SK-N-MC (cell line): ENCODE measurements at regions not wholly inside any gene's neighbourhood (a gene's known extent, or its start where the extent isn't known, plus 50 kb on each side); places are given as distances from the start of the nearest gene placed in this dataset.

ENCODE experiments used
- EZH2 ChIP-seq: fragments of 200-600 bp; sonication (generic); IDR thresholded peaks from one replicate; pipeline ENCODE4 v1.6.1; 2017; ENCODE audit warnings: antibody characterized with exemption
- FOXP2 ChIP-seq: optimal IDR thresholded peaks from 2 replicates; pipeline ENCODE3; 2011; ENCODE audit warnings: mild to moderate bottlenecking, moderate library complexity; ENCODE audit not compliant: insufficient read depth; ENCODE audit errors: extremely low read length, control extremely low read depth
- POLR2AphosphoS5 ChIP-seq: IDR thresholded peaks from 2 replicates; pipeline ENCODE4 v1.6.1; 2012; ENCODE audit warnings: mild to moderate bottlenecking, low read depth, low read length, borderline replicate concordance

GRCh38 chr10:131553121-131553520, 241.6 kb upstream of the TCERG1L start:
- no peak for TF ChIP-seq POLR2AphosphoS5
- TF ChIP-seq EZH2: no peak
- TF ChIP-seq FOXP2: no peak
